ENCODE measurements at regions not wholly inside any gene's neighbourhood (a gene's known extent, or its start where the extent isn't known, plus 50 kb on each side); places are given as distances from the start of the nearest gene placed in this dataset.
"Not testable (repeated sequence)": the region's sequence is repeated elsewhere in the genome, so short reads cannot be mapped to it uniquely, and the experiment has no call there.

- H3K9me3 ChIP-seq (ENCODE audit: insufficient read depth in 2 of 2, low read depth in 1 of 2, low read length in 1 of 2); H4K91ac ChIP-seq (replicated peaks; ENCODE audit: insufficient read length, low read length); H2BK5ac ChIP-seq (ENCODE audit: low read depth, low read length); H3K23me2 ChIP-seq (ENCODE audit: low read depth, low read length); H3K79me2 ChIP-seq (ENCODE audit: control insufficient read depth in 1 of 2, insufficient read depth in 2 of 2, low read length in 2 of 2); H2AK5ac ChIP-seq (ENCODE audit: low read depth, low read length); DNase-seq (ENCODE audit: low read depth in 1 of 2, low spot score in 2 of 2); H4K20me1 ChIP-seq (replicated peaks in 1 of 2; ENCODE audit: control insufficient read depth in 1 of 2, insufficient read depth in 2 of 2, low read length in 2 of 2); H3K4me2 ChIP-seq (ENCODE audit: insufficient read depth in 1 of 2, low read depth in 2 of 2, low read length in 2 of 2); H3K4me1 ChIP-seq (replicated peaks in 1 of 4; ENCODE audit: control insufficient read depth in 3 of 4, insufficient read depth in 4 of 4, low read length in 3 of 4); H2BK15ac ChIP-seq (ENCODE audit: low read length); H2BK12ac ChIP-seq (ENCODE audit: low read depth, low read length); H3K27ac ChIP-seq (ENCODE audit: low read depth, low read length); POLR2A ChIA-PET (ENCODE audit: partially characterized antibody); H3K23ac ChIP-seq (ENCODE audit: insufficient read length); H3K4me3 ChIP-seq (ENCODE audit: extremely low read depth in 1 of 4, insufficient read depth in 2 of 4, low read depth in 3 of 4, low read length in 4 of 4); H3K9ac ChIP-seq (replicated peaks in 1 of 4; ENCODE audit: extremely low read depth in 1 of 4, low read depth in 3 of 4, low read length in 3 of 4); H3K36me3 ChIP-seq (ENCODE audit: control insufficient read depth in 2 of 4, insufficient read depth in 4 of 4, low read length in 3 of 4); H3K18ac ChIP-seq (ENCODE audit: extremely low read depth, low read length); H3K56ac ChIP-seq (replicated peaks; ENCODE audit: insufficient read length, low read depth, low read length); H4K5ac ChIP-seq (ENCODE audit: insufficient read length, low read depth, low read length); H3K4ac ChIP-seq (replicated peaks; ENCODE audit: insufficient read length, low read depth, low read length); H4K8ac ChIP-seq (ENCODE audit: extremely low read depth, insufficient read depth, low read length); H3K14ac ChIP-seq (ENCODE audit: insufficient read length); H2BK20ac ChIP-seq (ENCODE audit: low read length); H3K27me3 ChIP-seq (replicated peaks in 1 of 4; ENCODE audit: control insufficient read depth in 3 of 4, extremely low read depth in 1 of 4, insufficient read depth in 3 of 4, low read length in 3 of 4); FAIRE-seq; H2AFZ ChIP-seq (ENCODE audit: low read length); H3K79me1 ChIP-seq (ENCODE audit: low read depth, low read length); H2BK120ac ChIP-seq (replicated peaks; ENCODE audit: low read depth, low read length): not testable (repeated sequence)
- CTCF ChIA-PET (ENCODE audit: partially characterized antibody), result interaction anchor here (1.3 kb wide), 1 partner anchor 10 kb away, joined by 5 read pairs; no protein-coding TSS in a partner anchor
- whole genome bisulfite sequencing, 2 experiments (ENCODE audit: extremely low coverage in 1 of 2, insufficient coverage in 1 of 2, insufficient read length in 1 of 2, insufficient replicate concordance in 2 of 2, low coverage in 1 of 2, low lambda C conversion rate in 2 of 2, missing lambda C conversion rate in 1 of 2), result 99% methylated on average over 18 of the region's 34 CpGs; no CpG with 5 or more reads in 1 of the 2 experiments
Observed at GRCh38 chr1:232871291-232871969, 66.2 kb downstream of the MAP10 start.
